OCI-LY3 (cell line): ENCODE measurements at regions not wholly inside any gene's neighbourhood (a gene's known extent, or its start where the extent isn't known, plus 50 kb on each side); places are given as distances from the start of the nearest gene placed in this dataset.

Experiments
- H2AFZ ChIP-seq: fragments of 200-600, 300-600 bp; shearing (Covaris generic); 2 replicates; pipeline ENCODE4 v1.6.0; 2014; ENCODE audit warnings: antibody characterized with exemption, low read depth, low read length
- H3K27ac ChIP-seq: fragments of 200-600, 300-600 bp; sonication (generic); 2 replicates; pipeline ENCODE4 v1.5.1; 2014; ENCODE audit warnings: mild to moderate bottlenecking, low read length, moderate library complexity, mixed read lengths
- H3K27me3 ChIP-seq: fragments of 200-600, 300-600 bp; sonication (generic); 2 replicates; pipeline ENCODE4 v1.6.1; 2014; ENCODE audit warnings: low read depth, low read length, mixed read lengths
- H3K36me3 ChIP-seq: fragments of 200-600, 300-600 bp; sonication (generic); replicated peaks from 2 replicates; pipeline ENCODE3; 2014; ENCODE audit warnings: low read depth, low read length, mixed read lengths
- H3K4me1 ChIP-seq: fragments of 300-600, 200-600 bp; sonication (generic); 2 replicates; pipeline ENCODE4 v1.6.1; 2014; ENCODE audit warnings: low read length, mixed read lengths
- H3K4me2 ChIP-seq: fragments of 200-600, 300-600 bp; sonication (generic); 2 replicates; pipeline ENCODE4 v1.6.1; 2014; ENCODE audit warnings: low read length, mixed read lengths
- H3K4me3 ChIP-seq: fragments of 300-600, 200-600 bp; sonication (generic); 2 replicates; pipeline ENCODE4 v1.5.1; 2014; ENCODE audit warnings: antibody characterized with exemption, mild to moderate bottlenecking, low read length, moderate library complexity
- H3K79me2 ChIP-seq: fragments of 300-600, 200-600 bp; shearing (Covaris generic); 2 replicates; pipeline ENCODE4 v1.6.1; 2014; ENCODE audit warnings: mild to moderate bottlenecking, low read length, mixed read lengths
- H3K9ac ChIP-seq: fragments of 300-600, 200-600 bp; shearing (Covaris generic); 2 replicates; pipeline ENCODE4 v1.6.0; 2014; ENCODE audit warnings: mild to moderate bottlenecking, low read length, moderate library complexity
- H3K9me3 ChIP-seq: fragments of 200-600, 300-600 bp; shearing (Covaris generic); 2 replicates; pipeline ENCODE4 v1.6.1; 2014; ENCODE audit warnings: low read length, mixed read lengths; ENCODE audit not compliant: insufficient read depth
- H4K20me1 ChIP-seq: fragments of 200-600, 300-600 bp; sonication (generic); 2 replicates; pipeline ENCODE4 v1.6.1; 2016; ENCODE audit warnings: low read length, mixed read lengths; ENCODE audit not compliant: insufficient read depth
- CTCF ChIP-seq: fragments of 200-600, 300-600 bp; sonication (generic); IDR thresholded peaks from 2 replicates; pipeline ENCODE4 v1.5.1; 2014; ENCODE audit warnings: antibody characterized with exemption, low read length, low read depth
- EZH2phosphoT487 ChIP-seq: fragments of 200-600 bp; shearing (Covaris generic); IDR thresholded peaks from 2 replicates; pipeline ENCODE4 v1.6.1; 2018; ENCODE audit warnings: antibody characterized with exemption, mixed run types, low read depth

DNA sequence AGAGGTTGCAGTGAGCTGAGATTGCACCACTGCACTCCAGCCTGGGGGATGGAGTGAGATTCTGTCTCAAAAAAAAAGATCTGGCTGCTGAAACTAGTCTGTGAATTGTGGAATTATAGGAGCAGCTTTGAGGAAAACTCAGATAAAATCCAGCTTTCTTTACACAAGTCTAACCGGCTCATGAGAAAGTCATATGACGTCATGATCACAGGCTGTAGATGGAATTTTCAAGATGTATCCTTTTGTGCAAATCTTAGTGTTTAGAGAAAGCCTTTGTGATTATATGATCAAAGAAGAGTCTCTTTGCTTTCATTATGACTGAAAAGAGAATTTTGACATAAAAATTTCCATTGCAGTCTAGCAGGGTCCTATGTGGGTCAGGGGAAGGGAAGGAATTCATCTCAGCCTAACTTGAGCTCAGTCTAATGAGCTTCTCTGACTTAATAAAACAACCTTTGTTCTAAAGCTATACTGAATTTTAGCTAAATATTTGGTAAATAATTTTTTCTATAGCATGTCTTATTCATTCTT, 90.2 kb upstream of the NCK2 start:
- Histone ChIP-seq H2AFZ (no peak overlapping the region), H3K4me2 (no peak overlapping the region), H3K9ac (no peak overlapping the region), H3K79me2 (no peaks in the 10 kb centered on the region), H3K4me1 (no peaks in the 10 kb centered on the region), H3K9me3 (no peaks in the 10 kb centered on the region; the same call in 1 of the 2 replicates), H3K27ac (no peak overlapping the region), H4K20me1 (no peaks in the 10 kb centered on the region), H3K36me3 (no peaks in the 10 kb centered on the region), H3K27me3 (no peaks in the 10 kb centered on the region), H3K4me3 (no peak overlapping the region)
- TF ChIP-seq EZH2phosphoT487 (no peak), CTCF (no peak)

- Histone ChIP-seq H3K27me3 (no peaks in the 10 kb centered on the region), H3K27ac (no peak overlapping the region), H3K36me3 (no peaks in the 10 kb centered on the region), H3K9me3 (no peaks in the 10 kb centered on the region; the same call in 1 of the 2 replicates), H4K20me1 (no peaks in the 10 kb centered on the region), H3K79me2 (no peaks in the 10 kb centered on the region), H3K4me3 (no peak overlapping the region), H2AFZ (no peak overlapping the region), H3K4me1 (no peaks in the 10 kb centered on the region), H3K9ac (no peak overlapping the region), H3K4me2 (no peak overlapping the region)
- TF ChIP-seq EZH2phosphoT487, result no peak
- no peak for TF ChIP-seq CTCF
Measured at GRCh38 chr2:105653302-105653701, 91.4 kb upstream of the NCK2 start.

- Histone ChIP-seq H3K4me1 (no peaks in the 10 kb centered on the region), H3K27ac (no peak overlapping the region), H3K9me3 (no peaks in the 10 kb centered on the region), H3K27me3 (no peaks in the 10 kb centered on the region), H3K4me2 (no peak overlapping the region), H4K20me1 (no peaks in the 10 kb centered on the region), H2AFZ (no peak overlapping the region), H3K9ac (no peak overlapping the region), H3K36me3 (no peaks in the 10 kb centered on the region), H3K79me2 (no peaks in the 10 kb centered on the region), H3K4me3 (no peak overlapping the region)
- TF ChIP-seq EZH2phosphoT487 (no peak), CTCF (no peak)
Measured at GRCh38 chr2:105652014-105652796, 92.5 kb upstream of the NCK2 start.

- H3K27ac ChIP-seq, result no peak overlapping the region
- H3K36me3 ChIP-seq, result no peaks in the 10 kb centered on the region
- no peak overlapping the region for H3K4me3 ChIP-seq
- no peak overlapping the region for H3K4me2 ChIP-seq
- H3K27me3 ChIP-seq, result 0 out of 2 replicates have a peak, but pooled peaks cover 2% of the 10 kb centered on the region
- H3K9ac ChIP-seq, result no peak overlapping the region
- H3K9me3 ChIP-seq, result no peaks in the 10 kb centered on the region
- no peaks in the 10 kb centered on the region for H3K4me1 ChIP-seq
- H3K79me2 ChIP-seq, result no peaks in the 10 kb centered on the region
- H2AFZ ChIP-seq, result no peak overlapping the region
- H4K20me1 ChIP-seq, result no peaks in the 10 kb centered on the region
- TF ChIP-seq EZH2phosphoT487, result no peak
- no peak for TF ChIP-seq CTCF
Measured at GRCh38 chr2:105649534-105649933, 95.2 kb upstream of the NCK2 start.
